DND-41 (cell line): ENCODE measurements at regions not wholly inside any gene's neighbourhood (a gene's known extent, or its start where the extent isn't known, plus 50 kb on each side); places are given as distances from the start of the nearest gene placed in this dataset.

ENCODE experiments used
- ATAC-seq: fragments of 200-7000 bp; cut with Tn5 transposase; 3 replicates; pipeline ENCODE4 v1.9.1; 2021; ENCODE audit warnings: low read depth; ENCODE audit not compliant: insufficient read depth
- DNase-seq: peaks from one replicate; pipeline ENCODE4 v3.0.0-alpha.2; 2020
- H2AFZ ChIP-seq: 2 replicates; pipeline ENCODE4 v1.6.0; 2012; ENCODE audit warnings: low read depth, low read length
- H3K27ac ChIP-seq: 2 replicates; pipeline ENCODE4 v1.5.1; 2012; ENCODE audit warnings: low read length, inconsistent platforms
- H3K27me3 ChIP-seq: fragments of 200-600 bp; sonication (generic); 2 replicates; pipeline ENCODE4 v1.6.0; 2012; ENCODE audit warnings: low read length, mild to moderate bottlenecking, inconsistent platforms; ENCODE audit not compliant: insufficient read depth, poor library complexity
- H3K36me3 ChIP-seq: 2 replicates; pipeline ENCODE4 v1.5.1; 2012; ENCODE audit warnings: low read length, inconsistent platforms; ENCODE audit not compliant: insufficient read depth
- H3K4me1 ChIP-seq: 2 replicates; pipeline ENCODE4 v1.5.1; 2012; ENCODE audit warnings: mild to moderate bottlenecking, low read length; ENCODE audit not compliant: insufficient read depth
- H3K4me2 ChIP-seq: 2 replicates; pipeline ENCODE4 v1.6.0; 2012; ENCODE audit warnings: mild to moderate bottlenecking, moderate library complexity, low read length, inconsistent platforms; ENCODE audit not compliant: insufficient read depth
- H3K4me3 ChIP-seq, 2 experiments: fragments of 200-600 bp in 1 of 2; shearing (Covaris generic) in 1 of 2; 2 replicates each; pipeline ENCODE4 v1.5.1; 2012 to 2016; ENCODE audit warnings: inconsistent platforms in 2 of 2, low read length in 2 of 2, mild to moderate bottlenecking in 2 of 2, low read depth in 1 of 2, moderate library complexity in 1 of 2
- H3K79me2 ChIP-seq: 2 replicates; pipeline ENCODE4 v1.6.0; 2012; ENCODE audit warnings: low read length, inconsistent platforms; ENCODE audit not compliant: insufficient read depth
- H3K9ac ChIP-seq: 2 replicates; pipeline ENCODE4 v1.6.0; 2012; ENCODE audit warnings: low read depth, mild to moderate bottlenecking, inconsistent platforms, low read length, moderate library complexity
- H3K9me3 ChIP-seq: 2 replicates; pipeline ENCODE4 v1.5.1; 2012; ENCODE audit warnings: low read length, moderate library complexity, mild to moderate bottlenecking, inconsistent platforms; ENCODE audit not compliant: insufficient read depth, severe bottlenecking
- H4K20me1 ChIP-seq: 2 replicates; pipeline ENCODE4 v1.6.0; 2012; ENCODE audit warnings: low read length; ENCODE audit not compliant: insufficient read depth
- CTCF ChIP-seq: IDR thresholded peaks from 2 replicates; pipeline ENCODE4 v1.5.1; 2012; ENCODE audit warnings: borderline replicate concordance, low read length, moderate library complexity, mild to moderate bottlenecking; ENCODE audit not compliant: poor library complexity, severe bottlenecking; ENCODE audit errors: extremely low read depth
- EZH2 ChIP-seq: IDR thresholded peaks from 3 replicates; pipeline ENCODE4 v1.6.1; 2012; ENCODE audit warnings: borderline replicate concordance, low read depth, mild to moderate bottlenecking, moderate library complexity, low read length, inconsistent platforms; ENCODE audit not compliant: severe bottlenecking

DNA sequence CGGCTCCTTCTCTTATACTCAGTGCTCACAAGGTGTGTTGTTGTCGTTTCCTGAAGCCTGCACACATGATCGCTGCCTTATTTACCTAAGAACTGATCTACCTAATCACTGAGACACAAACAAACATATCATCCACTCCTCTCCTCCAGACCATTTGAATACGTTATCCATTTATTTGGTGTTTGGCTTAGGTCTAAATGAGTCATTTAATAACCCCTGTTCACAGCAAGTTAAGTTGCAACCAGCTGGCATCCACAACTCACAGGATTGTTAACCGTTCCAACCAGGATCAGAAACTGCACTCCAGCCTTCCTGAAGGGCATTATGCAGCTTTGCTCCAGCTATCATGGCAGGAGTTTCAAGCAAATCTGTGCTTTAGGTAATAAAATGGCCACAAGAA lies 511.1 kb upstream of the MAP3K7 start:
- H3K4me2 ChIP-seq: no peak overlapping the region
- DNase-seq: no peak
- no peak overlapping the region for H3K9ac ChIP-seq
- ATAC-seq: no peak
- H3K27me3 ChIP-seq: peaks cover 4% of the 10 kb centered on the region
- no peak overlapping the region for H3K27ac ChIP-seq
- no peak overlapping the region for H2AFZ ChIP-seq
- no peak overlapping the region for H3K4me3 ChIP-seq
- H3K36me3 ChIP-seq: no peaks in the 10 kb centered on the region
- no peaks in the 10 kb centered on the region for H3K9me3 ChIP-seq
- no peaks in the 10 kb centered on the region for H4K20me1 ChIP-seq
- TF ChIP-seq EZH2 (no peak), CTCF (no peak)
- H3K4me1 ChIP-seq: no peaks in the 10 kb centered on the region
- no peaks in the 10 kb centered on the region for H3K79me2 ChIP-seq

GRCh38 chr6:91097364-91097763 lies 510.5 kb upstream of the MAP3K7 start:
- no peak for DNase-seq
- Histone ChIP-seq H3K27me3 (peaks cover 7% of the 10 kb centered on the region), H3K4me2 (no peak overlapping the region)

DNA sequence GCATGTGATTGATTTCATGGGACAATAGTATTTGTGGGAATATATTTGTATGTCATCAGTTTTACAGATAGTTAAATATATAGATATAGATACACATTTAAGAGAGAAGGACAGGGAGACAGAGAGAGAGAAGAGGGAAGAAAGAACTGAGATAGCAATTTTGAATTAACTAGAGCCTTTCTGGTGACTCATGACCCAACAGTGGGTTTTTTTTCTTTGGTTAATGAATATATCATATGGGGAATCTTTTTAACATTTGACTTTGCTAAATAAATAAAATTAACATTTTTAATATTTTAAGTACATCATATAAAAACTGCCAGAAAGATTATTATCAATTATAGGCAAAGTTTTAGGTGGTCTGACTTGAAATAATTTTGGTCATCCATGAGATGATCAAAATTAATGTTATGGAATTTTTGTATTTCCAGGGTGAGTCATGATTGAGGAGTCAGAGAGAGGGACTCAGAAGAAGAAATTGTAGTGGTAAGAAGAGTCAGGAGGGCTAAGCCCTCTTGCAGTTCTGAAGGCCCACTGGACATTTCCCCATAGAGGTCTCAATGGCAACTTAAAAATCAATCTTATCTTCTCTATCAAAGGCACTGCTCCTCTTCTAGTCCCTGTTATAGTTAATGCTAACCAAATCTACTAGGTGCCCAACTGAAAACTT lies 508.1 kb upstream of the MAP3K7 start:
- H3K79me2 ChIP-seq: no peaks in the 10 kb centered on the region
- ATAC-seq (no peak), DNase-seq (no peak)
- no peak overlapping the region for H2AFZ ChIP-seq
- no peak overlapping the region for H3K4me2 ChIP-seq
- H3K9ac ChIP-seq: no peak overlapping the region
- no peak overlapping the region for H3K4me3 ChIP-seq
- no peaks in the 10 kb centered on the region for H3K9me3 ChIP-seq
- no peaks in the 10 kb centered on the region for H3K4me1 ChIP-seq
- no peaks in the 10 kb centered on the region for H4K20me1 ChIP-seq
- no peak overlapping the region for H3K27ac ChIP-seq
- H3K36me3 ChIP-seq: no peaks in the 10 kb centered on the region
- TF ChIP-seq EZH2 (no peak), CTCF (no peak)
- H3K27me3 ChIP-seq: peaks cover 7% of the 10 kb centered on the region

More at GRCh38 chr6:91097364-91097763, 510.5 kb upstream of the MAP3K7 start:
- no peak for ATAC-seq
- H2AFZ ChIP-seq: no peak overlapping the region
- H3K4me1 ChIP-seq: no peaks in the 10 kb centered on the region
- no peak overlapping the region for H3K27ac ChIP-seq
- H3K4me3 ChIP-seq: no peak overlapping the region
- H3K79me2 ChIP-seq: no peaks in the 10 kb centered on the region
- H3K9ac ChIP-seq: no peak overlapping the region
- no peaks in the 10 kb centered on the region for H4K20me1 ChIP-seq
- H3K36me3 ChIP-seq: no peaks in the 10 kb centered on the region
- TF ChIP-seq EZH2 (no peak), CTCF (no peak)
- H3K9me3 ChIP-seq: no peaks in the 10 kb centered on the region

GRCh38 chr6:91094341-91094740 lies 507.5 kb upstream of the MAP3K7 start:
- DNase-seq (no peak), ATAC-seq (no peak)
- Histone ChIP-seq H3K4me2 (no peak overlapping the region), H3K4me1 (no peaks in the 10 kb centered on the region), H3K79me2 (no peaks in the 10 kb centered on the region), H3K4me3 (no peak overlapping the region), H4K20me1 (no peaks in the 10 kb centered on the region), H3K27ac (no peak overlapping the region), H3K9me3 (no peaks in the 10 kb centered on the region), H2AFZ (no peak overlapping the region), H3K27me3 (peaks cover 6% of the 10 kb centered on the region), H3K9ac (no peak overlapping the region), H3K36me3 (no peaks in the 10 kb centered on the region)
- TF ChIP-seq CTCF (no peak), EZH2 (no peak)
